ENCODE measurements at regions not wholly inside any gene's neighbourhood (a gene's known extent, or its start where the extent isn't known, plus 50 kb on each side); places are given as distances from the start of the nearest gene placed in this dataset.

- no peak for DNase-seq (ENCODE audit: low read depth, low spot score)
These were observed 453.6 kb downstream of the CDH26 start for GRCh38 chr20:60411813-60412212.

- no peak for DNase-seq (ENCODE audit: low read depth, low spot score)
These were observed 462.5 kb downstream of the CDH26 start for GRCh38 chr20:60420676-60421229.

GRCh38 chr20:60422848-60423247, 464.6 kb downstream of the CDH26 start:
- DNase-seq (ENCODE audit: low read depth, low spot score), result no peak

GRCh38 chr20:60424267-60424902, 466.2 kb downstream of the CDH26 start:
- DNase-seq (ENCODE audit: low read depth, low spot score), result no peak

GRCh38 chr20:60427516-60427915, 469.3 kb downstream of the CDH26 start:
- DNase-seq (ENCODE audit: low read depth, low spot score), result no peak

GRCh38 chr20:60428651-60429050, 470.4 kb downstream of the CDH26 start:
- DNase-seq (ENCODE audit: low read depth, low spot score), result no peak

GRCh38 chr20:60430516-60431001, 472.3 kb downstream of the CDH26 start:
- DNase-seq (ENCODE audit: low read depth, low spot score), result no peak

- DNase-seq (ENCODE audit: low read depth, low spot score), result no peak
These were observed 473.1 kb downstream of the CDH26 start for GRCh38 chr20:60431349-60431748.

GRCh38 chr20:60437418-60437817, 479.2 kb downstream of the CDH26 start:
- no peak for DNase-seq (ENCODE audit: low read depth, low spot score)

- DNase-seq (ENCODE audit: low read depth, low spot score), result no peak
These were observed 488.3 kb downstream of the CDH26 start for GRCh38 chr20:60446267-60447111.

GRCh38 chr20:60447703-60448102, 489.5 kb downstream of the CDH26 start:
- no peak for DNase-seq (ENCODE audit: low read depth, low spot score)

GRCh38 chr20:60453388-60454246, 495.4 kb downstream of the CDH26 start:
- DNase-seq (ENCODE audit: low read depth, low spot score), result no peak

- no peak for DNase-seq (ENCODE audit: low read depth, low spot score)
These were observed 496.3 kb downstream of the CDH26 start for GRCh38 chr20:60454491-60454890.

- DNase-seq (ENCODE audit: low read depth, low spot score), result no peak
These were observed 497.0 kb downstream of the CDH26 start for GRCh38 chr20:60455272-60455671.

- DNase-seq (ENCODE audit: low read depth, low spot score), result no peak
These were observed 501.0 kb downstream of the CDH26 start for GRCh38 chr20:60459212-60459611.

- DNase-seq (ENCODE audit: low read depth, low spot score), result no peak
These were observed 503.8 kb downstream of the CDH26 start for GRCh38 chr20:60461993-60462392.

GRCh38 chr20:60463798-60464197, 505.6 kb downstream of the CDH26 start:
- DNase-seq (ENCODE audit: low read depth, low spot score), result no peak

- DNase-seq (ENCODE audit: low read depth, low spot score), result no peak
These were observed 507.2 kb downstream of the CDH26 start for GRCh38 chr20:60465439-60465838.

GRCh38 chr20:60465993-60466686, 507.9 kb downstream of the CDH26 start:
- DNase-seq (ENCODE audit: low read depth, low spot score), result no peak

GRCh38 chr20:60466687-60467022, 508.4 kb downstream of the CDH26 start:
- DNase-seq (ENCODE audit: low read depth, low spot score), result no peak

GRCh38 chr20:60467078-60467477, 508.9 kb downstream of the CDH26 start:
- no peak for DNase-seq (ENCODE audit: low read depth, low spot score)
